GM23248 (cell line): ENCODE measurements at regions not wholly inside any gene's neighbourhood (a gene's known extent, or its start where the extent isn't known, plus 50 kb on each side); places are given as distances from the start of the nearest gene placed in this dataset.

ENCODE experiments used
- DNase-seq: peaks from one replicate; pipeline ENCODE4 v3.0.0-alpha.2; 2015
- H2AFZ ChIP-seq: fragments of 200-600 bp; sonication (generic); 2 replicates; pipeline ENCODE4 v1.6.1; 2016; ENCODE audit warnings: antibody characterized with exemption
- H3F3A ChIP-seq: fragments of 200-600 bp; sonication (generic); 2 replicates; pipeline ENCODE4 v1.6.1; 2016; ENCODE audit warnings: mild to moderate bottlenecking, antibody characterized with exemption, mixed run types; ENCODE audit not compliant: insufficient read depth
- H3K27ac ChIP-seq: fragments of 200-600 bp; sonication (generic); 2 replicates; pipeline ENCODE4 v1.5.1; 2016; ENCODE audit warnings: mild to moderate bottlenecking
- H3K27me3 ChIP-seq: fragments of 200-600 bp; sonication (generic); replicated peaks from 2 replicates; pipeline ENCODE4 v1.6.1; 2016; ENCODE audit warnings: mild to moderate bottlenecking; ENCODE audit not compliant: insufficient read depth
- H3K36me3 ChIP-seq: fragments of 200-600 bp; sonication (generic); 2 replicates; pipeline ENCODE4 v1.6.1; 2016; ENCODE audit warnings: low read depth, mild to moderate bottlenecking
- H3K4me1 ChIP-seq: fragments of 200-600 bp; sonication (generic); 2 replicates; pipeline ENCODE4 v1.6.1; 2016; ENCODE audit warnings: mild to moderate bottlenecking; ENCODE audit not compliant: insufficient read depth
- H3K4me2 ChIP-seq: fragments of 200-600 bp; sonication (generic); one replicate; pipeline ENCODE4 v1.6.1; 2016; ENCODE audit warnings: mild to moderate bottlenecking; ENCODE audit not compliant: unreplicated experiment
- H3K4me3 ChIP-seq: fragments of 200-600 bp; sonication (generic); 2 replicates; pipeline ENCODE4 v1.5.1; 2016; ENCODE audit warnings: mild to moderate bottlenecking
- H3K79me2 ChIP-seq: fragments of 200-600 bp; sonication (generic); 2 replicates; pipeline ENCODE4 v1.6.1; 2016; ENCODE audit warnings: mild to moderate bottlenecking; ENCODE audit not compliant: insufficient read depth
- H3K9ac ChIP-seq: fragments of 200-600 bp; sonication (generic); 2 replicates; pipeline ENCODE4 v1.6.1; 2016; ENCODE audit warnings: mild to moderate bottlenecking
- H3K9me2 ChIP-seq: fragments of 200-600 bp; sonication (generic); 2 replicates; pipeline ENCODE4 v1.6.1; 2016; ENCODE audit warnings: mixed run types, mild to moderate bottlenecking, moderate library complexity; ENCODE audit not compliant: insufficient read depth
- H3K9me3 ChIP-seq: fragments of 200-600 bp; sonication (generic); one replicate; pipeline ENCODE4 v1.6.1; 2017; ENCODE audit warnings: low read depth
- H4K20me1 ChIP-seq: fragments of 200-600 bp; sonication (generic); 2 replicates; pipeline ENCODE4 v1.6.0; 2016; ENCODE audit not compliant: insufficient read depth
- EZH2 ChIP-seq: fragments of 200-600 bp; sonication (generic); IDR thresholded peaks from 2 replicates; pipeline ENCODE4 v1.6.1; 2018; ENCODE audit warnings: antibody characterized with exemption, mild to moderate bottlenecking; ENCODE audit not compliant: insufficient read depth, poor library complexity, severe bottlenecking
- EZH2phosphoT487 ChIP-seq: fragments of 200-600 bp; sonication (generic); IDR thresholded peaks from 2 replicates; pipeline ENCODE4 v1.6.1; 2018; ENCODE audit warnings: antibody characterized with exemption, moderate library complexity, mild to moderate bottlenecking, low read depth; ENCODE audit not compliant: insufficient read depth
- WGBS, 2 experiments: methylation state at CpG; one replicate each; pipeline ENCODE4 v1.1.6; 2015 to 2017; ENCODE audit warnings: low lambda C conversion rate in 2 of 2, low coverage in 1 of 2; ENCODE audit errors: missing lambda C conversion rate in 2 of 2; 5-methylcytosine and 5-hydroxymethylcytosine counted together
- in situ Hi-C: fragments of 300-500 bp; cut with MboI; formaldehyde crosslinking; loops from 2 replicates; pipeline ENCODE4 v1.15.0; 2020

- Histone ChIP-seq H3K27me3 (no peaks in the 10 kb centered on the region), H3K9ac (no peak overlapping the region), H3K4me2 (no peak overlapping the region), H3F3A (no peaks in the 10 kb centered on the region), H3K27ac (no peak overlapping the region), H4K20me1 (no peaks in the 10 kb centered on the region), H3K79me2 (no peaks in the 10 kb centered on the region), H3K9me3 (no peaks in the 10 kb centered on the region), H3K4me3 (no peak overlapping the region), H3K36me3 (no peaks in the 10 kb centered on the region), H3K4me1 (no peaks in the 10 kb centered on the region), H2AFZ (no peak overlapping the region), H3K9me2 (no peaks in the 10 kb centered on the region)
- WGBS, 2 experiments, result 64 to 74% methylated on average over 2 of the region's 2 CpGs
- DNase-seq, result no peak
- in situ Hi-C loops, result no loop called here
- no peak for TF ChIP-seq EZH2phosphoT487
- no peak for TF ChIP-seq EZH2
Observed at GRCh38 chr2:40564184-40564583, 112.3 kb upstream of the SLC8A1 start.

GRCh38 chr2:40579247-40579646 lies 127.4 kb upstream of the SLC8A1 start:
- TF ChIP-seq EZH2phosphoT487 (no peak), EZH2 (no peak)
- Histone ChIP-seq H3K9ac (no peak overlapping the region), H3K4me2 (no peak overlapping the region), H3F3A (no peaks in the 10 kb centered on the region; the same call in 1 of the 2 replicates), H3K9me2 (no peaks in the 10 kb centered on the region; the same call in 1 of the 2 replicates), H3K9me3 (no peaks in the 10 kb centered on the region), H3K79me2 (no peaks in the 10 kb centered on the region), H3K27me3 (no peaks in the 10 kb centered on the region), H3K27ac (no peak overlapping the region), H3K36me3 (no peaks in the 10 kb centered on the region), H4K20me1 (no peaks in the 10 kb centered on the region), H3K4me3 (no peak overlapping the region), H2AFZ (no peak overlapping the region), H3K4me1 (peaks cover 15% of the 10 kb centered on the region)
- DNase-seq, result peak; percentile 45
- in situ Hi-C loops, result no loop called here
- 52 to 60% methylated on average over 1 of the region's 1 CpG for WGBS, 2 experiments

GRCh38 chr2:40584432-40584831 lies 132.5 kb upstream of the SLC8A1 start:
- H3K4me2 ChIP-seq, result no peak overlapping the region
- peaks cover 7% of the 10 kb centered on the region; the same call in 1 of the 2 replicates for H3K4me1 ChIP-seq
- TF ChIP-seq EZH2phosphoT487 (no peak), EZH2 (no peak)
- no peak overlapping the region for H3K27ac ChIP-seq
- no peaks in the 10 kb centered on the region; the same call in 1 of the 2 replicates for H3F3A ChIP-seq
- no peaks in the 10 kb centered on the region for H3K36me3 ChIP-seq
- no peak overlapping the region for H3K4me3 ChIP-seq
- H3K9me2 ChIP-seq, result no peaks in the 10 kb centered on the region
- no peaks in the 10 kb centered on the region for H4K20me1 ChIP-seq
- no peak overlapping the region for H2AFZ ChIP-seq
- peak; percentile 35 for DNase-seq
- no peaks in the 10 kb centered on the region for H3K27me3 ChIP-seq
- H3K9ac ChIP-seq, result no peak overlapping the region
- H3K79me2 ChIP-seq, result no peaks in the 10 kb centered on the region
- in situ Hi-C loops, result no loop called here
- 60% methylated on average over 2 of the region's 2 CpGs for WGBS, 2 experiments
- H3K9me3 ChIP-seq, result no peaks in the 10 kb centered on the region

GRCh38 chr2:40591774-40592173 lies 139.9 kb upstream of the SLC8A1 start:
- Histone ChIP-seq H3F3A (no peaks in the 10 kb centered on the region), H3K4me3 (no peak overlapping the region), H3K36me3 (no peaks in the 10 kb centered on the region), H2AFZ (no peak overlapping the region), H3K9me3 (no peaks in the 10 kb centered on the region), H3K27ac (no peak overlapping the region), H3K9ac (no peak overlapping the region), H3K27me3 (no peaks in the 10 kb centered on the region), H3K4me1 (no peaks in the 10 kb centered on the region), H4K20me1 (no peaks in the 10 kb centered on the region), H3K9me2 (no peaks in the 10 kb centered on the region), H3K79me2 (no peaks in the 10 kb centered on the region), H3K4me2 (no peak overlapping the region)
- no peak for DNase-seq
- 72 to 80% methylated on average over 3 of the region's 3 CpGs for WGBS, 2 experiments
- in situ Hi-C loops, result no loop called here
- TF ChIP-seq EZH2phosphoT487 (no peak), EZH2 (no peak)

GRCh38 chr2:40592218-40592617 lies 140.3 kb upstream of the SLC8A1 start:
- H3K9ac ChIP-seq, result no peak overlapping the region
- 68 to 85% methylated on average over 2 of the region's 2 CpGs for WGBS, 2 experiments
- TF ChIP-seq EZH2 (no peak), EZH2phosphoT487 (no peak)
- no peak overlapping the region for H3K4me3 ChIP-seq
- in situ Hi-C loops, result no loop called here
- H3K9me2 ChIP-seq, result no peaks in the 10 kb centered on the region
- H3F3A ChIP-seq, result no peaks in the 10 kb centered on the region
- no peaks in the 10 kb centered on the region for H3K4me1 ChIP-seq
- no peaks in the 10 kb centered on the region for H3K79me2 ChIP-seq
- no peak overlapping the region for H2AFZ ChIP-seq
- DNase-seq, result no peak
- H3K36me3 ChIP-seq, result no peaks in the 10 kb centered on the region
- H3K27me3 ChIP-seq, result no peaks in the 10 kb centered on the region
- H3K27ac ChIP-seq, result no peak overlapping the region
- no peaks in the 10 kb centered on the region for H4K20me1 ChIP-seq
- H3K4me2 ChIP-seq, result no peak overlapping the region
- no peaks in the 10 kb centered on the region for H3K9me3 ChIP-seq
